ENCODE measurements at regions not wholly inside any gene's neighbourhood (a gene's known extent, or its start where the extent isn't known, plus 50 kb on each side); places are given as distances from the start of the nearest gene placed in this dataset.

- DNase-seq (ENCODE audit: low spot score): no peak
These were observed 1295.1 kb downstream of the TYW1 start for GRCh38 chr7:68291710-68292109.

- no peak for DNase-seq (ENCODE audit: low spot score)
These were observed 1298.8 kb downstream of the TYW1 start for GRCh38 chr7:68295386-68295785.

- no peak for DNase-seq (ENCODE audit: low spot score)
These were observed 1293.7 kb upstream of the AUTS2 start for GRCh38 chr7:68304536-68304935.

- peak; percentile 79 for DNase-seq (ENCODE audit: low spot score)
These were observed 1291.6 kb upstream of the AUTS2 start for GRCh38 chr7:68306692-68307107.

- DNase-seq (ENCODE audit: low spot score): no peak
These were observed 1289.0 kb upstream of the AUTS2 start for GRCh38 chr7:68309271-68309670.

- peak; percentile 88 for DNase-seq (ENCODE audit: low spot score)
These were observed 1288.5 kb upstream of the AUTS2 start for GRCh38 chr7:68309806-68310205.

- DNase-seq (ENCODE audit: low spot score): peak; percentile 57
These were observed 1286.3 kb upstream of the AUTS2 start for GRCh38 chr7:68311958-68312357.

- DNase-seq (ENCODE audit: low spot score): peak; percentile 72
These were observed 1284.5 kb upstream of the AUTS2 start for GRCh38 chr7:68313806-68314205.

- DNase-seq (ENCODE audit: low spot score): no peak
These were observed 1284.1 kb upstream of the AUTS2 start for GRCh38 chr7:68314208-68314607.

GRCh38 chr7:68317476-68317875 is 1280.8 kb upstream of the AUTS2 start:
- DNase-seq (ENCODE audit: low spot score): no peak

- DNase-seq (ENCODE audit: low spot score): no peak
These were observed 1279.2 kb upstream of the AUTS2 start for GRCh38 chr7:68319061-68319460.

- DNase-seq (ENCODE audit: low spot score): peak; percentile 82
These were observed 1277.1 kb upstream of the AUTS2 start for GRCh38 chr7:68321076-68321639.

- DNase-seq (ENCODE audit: low spot score): peak; percentile 57
These were observed 1276.3 kb upstream of the AUTS2 start for GRCh38 chr7:68321776-68322496.

- DNase-seq (ENCODE audit: low spot score): no peak
These were observed 1273.7 kb upstream of the AUTS2 start for GRCh38 chr7:68324621-68325020.

GRCh38 chr7:68334216-68334615 is 1264.1 kb upstream of the AUTS2 start:
- DNase-seq (ENCODE audit: low spot score): no peak

- no peak for DNase-seq (ENCODE audit: low spot score)
These were observed 1263.5 kb upstream of the AUTS2 start for GRCh38 chr7:68334636-68335272.

GRCh38 chr7:68336594-68336993 is 1261.7 kb upstream of the AUTS2 start:
- DNase-seq (ENCODE audit: low spot score): no peak

GRCh38 chr7:68348401-68348800 is 1249.9 kb upstream of the AUTS2 start:
- DNase-seq (ENCODE audit: low spot score): no peak

GRCh38 chr7:68362745-68363518 is 1235.3 kb upstream of the AUTS2 start:
- DNase-seq (ENCODE audit: low spot score): no peak

- peak; percentile 46 for DNase-seq (ENCODE audit: low spot score)
These were observed 1233.2 kb upstream of the AUTS2 start for GRCh38 chr7:68364886-68365625.

GRCh38 chr7:68371985-68372384 is 1226.3 kb upstream of the AUTS2 start:
- no peak for DNase-seq (ENCODE audit: low spot score)

Data from A172 (cell line).